ENCODE measurements at regions not wholly inside any gene's neighbourhood (a gene's known extent, or its start where the extent isn't known, plus 50 kb on each side); places are given as distances from the start of the nearest gene placed in this dataset.

- Mint-ChIP-seq H3K4me1 (peaks cover 12% of the 10 kb centered on the region), H3K4me3 (no peak overlapping the region), H3K27ac (no peak overlapping the region), H3K9me3 (ENCODE audit: insufficient read depth) (no peaks in the 10 kb centered on the region), H3K27me3 (no peaks in the 10 kb centered on the region)
- Histone ChIP-seq H2AFZ (ENCODE audit: insufficient read depth, low read depth, low read length, poor library complexity, severe bottlenecking) (no peak overlapping the region), H3K9me3 (ENCODE audit: control extremely low read depth in 1 of 3, control insufficient read depth in 2 of 3, insufficient read depth in 1 of 3, low read length in 2 of 3) (no peaks in the 10 kb centered on the region), H3K4me2 (replicated peaks; ENCODE audit: low read depth, low read length, poor library complexity, severe bottlenecking) (no peak overlapping the region), H3K27me3 (replicated peaks in 1 of 4; ENCODE audit: control extremely low read depth in 1 of 4, control insufficient read depth in 3 of 4, insufficient read depth in 4 of 4, low read length in 3 of 4) (no peaks in the 10 kb centered on the region), H3K36me3 (replicated peaks in 1 of 2; ENCODE audit: control extremely low read depth in 1 of 2, control insufficient read depth in 1 of 2, extremely low read depth in 1 of 2, insufficient read depth in 2 of 2, low read length in 1 of 2) (no peaks in the 10 kb centered on the region), H3K4me3 (ENCODE audit: control extremely low read depth in 1 of 5, extremely low read depth in 1 of 5, insufficient read depth in 1 of 5, low read depth in 2 of 5, low read length in 4 of 5) (no peak overlapping the region), H3K9ac (ENCODE audit: low read length) (no peak overlapping the region), H3K79me2 (ENCODE audit: control insufficient read depth, insufficient read depth, low read length) (no peaks in the 10 kb centered on the region), H3K27ac (ENCODE audit: low read length in 2 of 2) (no peak overlapping the region), H4K20me1 (ENCODE audit: control insufficient read depth, insufficient read depth, low read length, poor library complexity, severe bottlenecking) (no peaks in the 10 kb centered on the region), H3K4me1 (ENCODE audit: control insufficient read depth in 2 of 2, insufficient read depth in 2 of 2, low read length in 2 of 2) (peaks cover 0 to 16% of the 10 kb centered on the region in 2 donors)
- TF ChIP-seq CTCF (IDR thresholded peaks at IDR 0.05) (no peak), EZH2 (IDR thresholded peaks at IDR 0.05; ENCODE audit: borderline replicate concordance, insufficient read depth, low read depth, low read length, poor library complexity, severe bottlenecking) (no peak)
- DNase-seq (no peak), ATAC-seq (ENCODE audit: low read depth) (no peak)
- CTCF ChIA-PET = interaction anchor here (1.0 kb wide), 1 partner anchor 241 kb away, joined by 3 read pairs; no protein-coding TSS in a partner anchor
- intact Hi-C loops (cut with micrococcal nuclease) = loop anchor here (10.0 kb wide), 1 partner anchor 236 kb away; no protein-coding TSS in a partner anchor
- POLR2A ChIA-PET = no interaction called here
Measured at GRCh38 chr10:107650939-107651338, 486.4 kb upstream of the SORCS1 start.

DNA sequence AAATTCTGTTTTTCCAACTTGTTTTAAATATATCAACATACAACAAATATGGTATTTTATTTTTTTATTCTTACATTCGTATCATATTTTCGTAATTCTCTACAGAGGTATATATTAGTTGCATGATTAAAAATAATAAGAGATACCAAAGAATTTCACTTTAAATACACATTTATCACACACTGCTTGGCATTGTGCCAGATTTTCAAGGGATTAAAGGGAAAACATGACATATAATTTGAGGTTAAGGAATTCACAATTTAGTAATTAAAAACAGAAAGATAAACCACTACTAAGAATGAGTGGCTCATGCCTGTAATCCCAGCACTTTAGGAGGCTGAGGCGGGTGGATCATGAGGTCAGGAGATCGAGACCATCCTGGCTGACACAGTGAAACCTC is 484.7 kb upstream of the SORCS1 start:
- Histone ChIP-seq H4K20me1 (ENCODE audit: control insufficient read depth, insufficient read depth, low read length, poor library complexity, severe bottlenecking) (no peaks in the 10 kb centered on the region), H3K27me3 (replicated peaks in 1 of 4; ENCODE audit: control extremely low read depth in 1 of 4, control insufficient read depth in 3 of 4, insufficient read depth in 4 of 4, low read length in 3 of 4) (no peaks in the 10 kb centered on the region), H3K9me3 (ENCODE audit: control extremely low read depth in 1 of 3, control insufficient read depth in 2 of 3, insufficient read depth in 1 of 3, low read length in 2 of 3) (no peaks in the 10 kb centered on the region), H3K27ac (ENCODE audit: low read length in 2 of 2) (no peak overlapping the region), H3K9ac (ENCODE audit: low read length) (no peak overlapping the region), H3K4me1 (ENCODE audit: control insufficient read depth in 2 of 2, insufficient read depth in 2 of 2, low read length in 2 of 2) (peaks cover 0 to 11% of the 10 kb centered on the region in 2 donors), H3K79me2 (ENCODE audit: control insufficient read depth, insufficient read depth, low read length) (no peaks in the 10 kb centered on the region), H3K4me2 (replicated peaks; ENCODE audit: low read depth, low read length, poor library complexity, severe bottlenecking) (no peak overlapping the region), H3K36me3 (replicated peaks in 1 of 2; ENCODE audit: control extremely low read depth in 1 of 2, control insufficient read depth in 1 of 2, extremely low read depth in 1 of 2, insufficient read depth in 2 of 2, low read length in 1 of 2) (no peaks in the 10 kb centered on the region), H2AFZ (ENCODE audit: insufficient read depth, low read depth, low read length, poor library complexity, severe bottlenecking) (no peak overlapping the region), H3K4me3 (ENCODE audit: control extremely low read depth in 1 of 5, extremely low read depth in 1 of 5, insufficient read depth in 1 of 5, low read depth in 2 of 5, low read length in 4 of 5) (no peak overlapping the region)
- intact Hi-C loops (cut with micrococcal nuclease) = no loop called here
- 80% methylated on average over 1 of the region's 4 CpGs for WGBS (ENCODE audit: insufficient coverage)
- DNase-seq (no peak), ATAC-seq (ENCODE audit: low read depth) (no peak)
- no peak for TF ChIP-seq CTCF (IDR thresholded peaks at IDR 0.05)
- TF ChIP-seq EZH2 (IDR thresholded peaks at IDR 0.05; ENCODE audit: borderline replicate concordance, insufficient read depth, low read depth, low read length, poor library complexity, severe bottlenecking) = no peak
- no peak overlapping the region for H3K27ac Mint-ChIP-seq
- ChIA-PET CTCF (no interaction called here), POLR2A (no interaction called here)
- H3K9me3 Mint-ChIP-seq (ENCODE audit: insufficient read depth) = no peaks in the 10 kb centered on the region
- no peak overlapping the region for H3K4me3 Mint-ChIP-seq
- H3K27me3 Mint-ChIP-seq = no peaks in the 10 kb centered on the region
- peaks cover 10% of the 10 kb centered on the region for H3K4me1 Mint-ChIP-seq

Data from B cell (primary cell).